ENCODE measurements at regions not wholly inside any gene's neighbourhood (a gene's known extent, or its start where the extent isn't known, plus 50 kb on each side); places are given as distances from the start of the nearest gene placed in this dataset.

- no peak overlapping the region for H3K4me3 ChIP-seq (replicated peaks in 1 of 2; ENCODE audit: low read depth in 2 of 2, low read length in 2 of 2)
- no peak for TF ChIP-seq CTCF (IDR thresholded peaks at IDR 0.05; ENCODE audit: low read depth, low read length)
- no peak for DNase-seq (ENCODE audit: low read depth in 2 of 2)
These were observed 326.2 kb upstream of the MSX2 start for GRCh38 chr5:174398171-174398570.

- DNase-seq (ENCODE audit: low read depth in 2 of 2), result no peak
- no peak for TF ChIP-seq CTCF (IDR thresholded peaks at IDR 0.05; ENCODE audit: low read depth, low read length)
- no peak overlapping the region for H3K4me3 ChIP-seq (replicated peaks in 1 of 2; ENCODE audit: low read depth in 2 of 2, low read length in 2 of 2)
These were observed 325.0 kb upstream of the MSX2 start for GRCh38 chr5:174399411-174399810.

- no peak overlapping the region for H3K4me3 ChIP-seq (replicated peaks in 1 of 2; ENCODE audit: low read depth in 2 of 2, low read length in 2 of 2)
- no peak for TF ChIP-seq CTCF (IDR thresholded peaks at IDR 0.05; ENCODE audit: low read depth, low read length)
- DNase-seq (ENCODE audit: low read depth in 2 of 2), result no peak
These were observed 323.9 kb upstream of the MSX2 start for GRCh38 chr5:174400461-174400860.

GRCh38 chr5:174401793-174402192 lies 322.6 kb upstream of the MSX2 start:
- DNase-seq (ENCODE audit: low read depth in 2 of 2), result no peak
- H3K4me3 ChIP-seq (replicated peaks in 1 of 2; ENCODE audit: low read depth in 2 of 2, low read length in 2 of 2), result no peak overlapping the region
- no peak for TF ChIP-seq CTCF (IDR thresholded peaks at IDR 0.05; ENCODE audit: low read depth, low read length)

- no peak overlapping the region for H3K4me3 ChIP-seq (replicated peaks in 1 of 2; ENCODE audit: low read depth in 2 of 2, low read length in 2 of 2)
- TF ChIP-seq CTCF (IDR thresholded peaks at IDR 0.05; ENCODE audit: low read depth, low read length), result no peak
- DNase-seq (ENCODE audit: low read depth in 2 of 2), result no peak
These were observed 322.1 kb upstream of the MSX2 start for GRCh38 chr5:174402222-174402812.

- no peak for TF ChIP-seq CTCF (IDR thresholded peaks at IDR 0.05; ENCODE audit: low read depth, low read length)
- no peak for DNase-seq (ENCODE audit: low read depth in 2 of 2)
- H3K4me3 ChIP-seq (replicated peaks in 1 of 2; ENCODE audit: low read depth in 2 of 2, low read length in 2 of 2), result no peak overlapping the region
These were observed 319.5 kb upstream of the MSX2 start for GRCh38 chr5:174404848-174405247.

GRCh38 chr5:174409070-174409469 lies 315.3 kb upstream of the MSX2 start:
- no peak overlapping the region for H3K4me3 ChIP-seq (replicated peaks in 1 of 2; ENCODE audit: low read depth in 2 of 2, low read length in 2 of 2)
- no peak for DNase-seq (ENCODE audit: low read depth in 2 of 2)
- TF ChIP-seq CTCF (IDR thresholded peaks at IDR 0.05; ENCODE audit: low read depth, low read length), result no peak

Data from cardiac fibroblast (primary cell).